GM23338 (cell line): ENCODE measurements at regions not wholly inside any gene's neighbourhood (a gene's known extent, or its start where the extent isn't known, plus 50 kb on each side); places are given as distances from the start of the nearest gene placed in this dataset.

Experiments
- ATAC-seq: fragments of 200-7000 bp; cut with Tn5 transposase; 3 replicates; pipeline ENCODE4 v1.9.1; 2020
- DNase-seq: peaks from one replicate; pipeline ENCODE4 v3.0.0-alpha.2; 2015; ENCODE audit warnings: low spot score
- H2AFZ ChIP-seq: fragments of 200-600 bp; sonication (generic); 2 replicates; pipeline ENCODE4 v1.8.0; 2016; ENCODE audit warnings: antibody characterized with exemption, mild to moderate bottlenecking, moderate library complexity
- H3F3A ChIP-seq: fragments of 200-600 bp; sonication (generic); replicated peaks from 2 replicates; pipeline ENCODE4 v1.8.0; 2017; ENCODE audit warnings: antibody characterized with exemption, mixed run types, low read depth
- H3K27ac ChIP-seq: fragments of 200-600 bp; sonication (generic); 2 replicates; pipeline ENCODE4 v1.6.1; 2016; ENCODE audit warnings: low read depth
- H3K27me3 ChIP-seq: fragments of 200-600 bp; sonication (generic); 2 replicates; pipeline ENCODE4 v1.8.0; 2016; ENCODE audit warnings: mild to moderate bottlenecking, mixed run types, moderate library complexity; ENCODE audit not compliant: insufficient read depth
- H3K36me3 ChIP-seq: fragments of 200-600 bp; sonication (generic); 2 replicates; pipeline ENCODE4 v1.8.0; 2016; ENCODE audit warnings: mild to moderate bottlenecking; ENCODE audit not compliant: insufficient read depth
- H3K4me1 ChIP-seq: fragments of 200-600 bp; sonication (generic); 2 replicates; pipeline ENCODE4 v1.8.0; 2016; ENCODE audit warnings: mild to moderate bottlenecking, moderate library complexity; ENCODE audit not compliant: insufficient read depth
- H3K4me2 ChIP-seq: fragments of 200-600 bp; sonication (generic); 2 replicates; pipeline ENCODE4 v1.7.1; 2017; ENCODE audit warnings: mixed run types
- H3K4me3 ChIP-seq: fragments of 200-600 bp; sonication (generic); 2 replicates; pipeline ENCODE4 v1.6.1; 2016; ENCODE audit warnings: mixed run types
- H3K79me2 ChIP-seq: fragments of 200-600 bp; sonication (generic); replicated peaks from 2 replicates; pipeline ENCODE4 v1.8.0; 2017; ENCODE audit warnings: mild to moderate bottlenecking; ENCODE audit not compliant: insufficient read depth
- H3K9me2 ChIP-seq: fragments of 200-600 bp; sonication (generic); 2 replicates; pipeline ENCODE4 v1.8.0; 2017; ENCODE audit not compliant: insufficient read depth
- H4K20me1 ChIP-seq: fragments of 200-600 bp; sonication (generic); replicated peaks from 2 replicates; pipeline ENCODE4 v1.8.0; 2017; ENCODE audit warnings: mild to moderate bottlenecking; ENCODE audit not compliant: insufficient read depth
- H3K27ac Mint-ChIP-seq: 2 replicates; pipeline ENCODE4 v1.8.0; 2020; ENCODE audit warnings: inconsistent platforms, mild to moderate bottlenecking, moderate library complexity, mixed read lengths
- H3K27me3 Mint-ChIP-seq: 3 replicates; pipeline ENCODE4 v1.8.0; 2022; ENCODE audit warnings: low read depth, mild to moderate bottlenecking, moderate library complexity, mixed read lengths, inconsistent platforms; ENCODE audit not compliant: insufficient read depth, poor library complexity
- H3K36me3 Mint-ChIP-seq: 3 replicates; pipeline ENCODE4 v1.8.0; 2021; ENCODE audit warnings: low read depth, mild to moderate bottlenecking, inconsistent platforms, moderate library complexity, mixed read lengths
- H3K4me1 Mint-ChIP-seq: 3 replicates; pipeline ENCODE4 v1.8.0; 2020; ENCODE audit warnings: mild to moderate bottlenecking, inconsistent platforms, mixed read lengths
- H3K4me3 Mint-ChIP-seq: 3 replicates; pipeline ENCODE4 v1.8.0; 2021; ENCODE audit warnings: moderate library complexity, mild to moderate bottlenecking, inconsistent platforms, mixed read lengths
- H3K9me3 Mint-ChIP-seq: 3 replicates; pipeline ENCODE4 v1.8.0; 2020; ENCODE audit warnings: moderate library complexity, mild to moderate bottlenecking, inconsistent platforms, mixed read lengths
- JUNB ChIP-seq: IDR thresholded peaks from one replicate; pipeline ENCODE4 v1.6.1; 2016; ENCODE audit warnings: antibody characterized with exemption; ENCODE audit not compliant: unreplicated experiment
- POLR2AphosphoS5 ChIP-seq: IDR thresholded peaks from 2 replicates; pipeline ENCODE4 v1.6.1; 2016; ENCODE audit warnings: antibody characterized with exemption, low read depth
- STAT1 ChIP-seq: IDR thresholded peaks from one replicate; pipeline ENCODE4 v1.6.1; 2016; ENCODE audit warnings: antibody characterized with exemption; ENCODE audit not compliant: unreplicated experiment
- ZNF114 ChIP-seq: fragments of 250-450 bp; sonication (Bioruptor Pico); IDR thresholded peaks from 2 replicates; pipeline ENCODE4 v1.5.0; 2020; ENCODE audit warnings: mild to moderate bottlenecking, moderate library complexity
- ZNF462 ChIP-seq: fragments of 250-450 bp; sonication (Bioruptor Pico); IDR thresholded peaks from 2 replicates; pipeline ENCODE4 v1.5.0; 2020; ENCODE audit warnings: mild to moderate bottlenecking, moderate library complexity
- TF ChIP-seq, protein P1 (sequence below): IDR thresholded peaks from one replicate; pipeline ENCODE4 v1.6.1; 2018; ENCODE audit warnings: antibody characterized with exemption; ENCODE audit not compliant: unreplicated experiment

GRCh38 chr12:87234898-87235297, 794.3 kb downstream of the C12orf50 start (continued):
- TF ChIP-seq ZNF462 (CRISPR knock-in tag) (no peak), JUNB (no peak), ZNF114 (CRISPR knock-in tag) (no peak)

- Histone ChIP-seq H3K79me2 (no peaks in the 10 kb centered on the region), H3K27ac (no peak overlapping the region), H3F3A (no peaks in the 10 kb centered on the region), H4K20me1 (no peaks in the 10 kb centered on the region), H3K36me3 (no peaks in the 10 kb centered on the region), H3K4me3 (no peak overlapping the region), H3K4me1 (no peaks in the 10 kb centered on the region), H3K4me2 (no peak overlapping the region), H3K9me2 (peaks cover 8% of the 10 kb centered on the region), H2AFZ (no peak overlapping the region), H3K27me3 (no peaks in the 10 kb centered on the region)
- no peaks in the 10 kb centered on the region; the same call in 1 of the 3 replicates for H3K9me3 Mint-ChIP-seq
- no peak overlapping the region for H3K27ac Mint-ChIP-seq
- TF ChIP-seq JUNB (no peak), POLR2AphosphoS5 (no peak), STAT1 (no peak), ZNF462 (CRISPR knock-in tag) (no peak), ZNF114 (CRISPR knock-in tag) (no peak)
- TF ChIP-seq, protein P1, sequence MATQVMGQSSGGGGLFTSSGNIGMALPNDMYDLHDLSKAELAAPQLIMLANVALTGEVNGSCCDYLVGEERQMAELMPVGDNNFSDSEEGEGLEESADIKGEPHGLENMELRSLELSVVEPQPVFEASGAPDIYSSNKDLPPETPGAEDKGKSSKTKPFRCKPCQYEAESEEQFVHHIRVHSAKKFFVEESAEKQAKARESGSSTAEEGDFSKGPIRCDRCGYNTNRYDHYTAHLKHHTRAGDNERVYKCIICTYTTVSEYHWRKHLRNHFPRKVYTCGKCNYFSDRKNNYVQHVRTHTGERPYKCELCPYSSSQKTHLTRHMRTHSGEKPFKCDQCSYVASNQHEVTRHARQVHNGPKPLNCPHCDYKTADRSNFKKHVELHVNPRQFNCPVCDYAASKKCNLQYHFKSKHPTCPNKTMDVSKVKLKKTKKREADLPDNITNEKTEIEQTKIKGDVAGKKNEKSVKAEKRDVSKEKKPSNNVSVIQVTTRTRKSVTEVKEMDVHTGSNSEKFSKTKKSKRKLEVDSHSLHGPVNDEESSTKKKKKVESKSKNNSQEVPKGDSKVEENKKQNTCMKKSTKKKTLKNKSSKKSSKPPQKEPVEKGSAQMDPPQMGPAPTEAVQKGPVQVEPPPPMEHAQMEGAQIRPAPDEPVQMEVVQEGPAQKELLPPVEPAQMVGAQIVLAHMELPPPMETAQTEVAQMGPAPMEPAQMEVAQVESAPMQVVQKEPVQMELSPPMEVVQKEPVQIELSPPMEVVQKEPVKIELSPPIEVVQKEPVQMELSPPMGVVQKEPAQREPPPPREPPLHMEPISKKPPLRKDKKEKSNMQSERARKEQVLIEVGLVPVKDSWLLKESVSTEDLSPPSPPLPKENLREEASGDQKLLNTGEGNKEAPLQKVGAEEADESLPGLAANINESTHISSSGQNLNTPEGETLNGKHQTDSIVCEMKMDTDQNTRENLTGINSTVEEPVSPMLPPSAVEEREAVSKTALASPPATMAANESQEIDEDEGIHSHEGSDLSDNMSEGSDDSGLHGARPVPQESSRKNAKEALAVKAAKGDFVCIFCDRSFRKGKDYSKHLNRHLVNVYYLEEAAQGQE = no peak
- H3K36me3 Mint-ChIP-seq = no peaks in the 10 kb centered on the region
- H3K4me3 Mint-ChIP-seq = no peak overlapping the region
- ATAC-seq = no peak
- H3K27me3 Mint-ChIP-seq = no peaks in the 10 kb centered on the region
- no peaks in the 10 kb centered on the region for H3K4me1 Mint-ChIP-seq
- DNase-seq = no peak
Measured at GRCh38 chr12:87233671-87234070, 795.5 kb downstream of the C12orf50 start.
